IPS DF 6.9 (cell line): ENCODE measurements at regions not wholly inside any gene's neighbourhood (a gene's known extent, or its start where the extent isn't known, plus 50 kb on each side); places are given as distances from the start of the nearest gene placed in this dataset.
"Not testable (repeated sequence)": the region's sequence is repeated elsewhere in the genome, so short reads cannot be mapped to it uniquely, and the experiment has no call there.

Experiments
- DNase-seq: peaks from one replicate; pipeline ENCODE4 v3.0.0-alpha.2; 2013; ENCODE audit warnings: low read depth, low spot score
- H3K27ac ChIP-seq: one replicate; pipeline ENCODE4 v1.5.1; 2013; ENCODE audit warnings: low read length, control low read depth
- H3K27me3 ChIP-seq: 2 replicates; pipeline ENCODE4 v1.6.1; 2013; ENCODE audit warnings: mild to moderate bottlenecking, low read length; ENCODE audit not compliant: control insufficient read depth, insufficient read depth
- H3K36me3 ChIP-seq: 2 replicates; pipeline ENCODE4 v1.6.1; 2013; ENCODE audit warnings: low read length; ENCODE audit not compliant: control insufficient read depth, insufficient read depth
- H3K4me1 ChIP-seq: 2 replicates; pipeline ENCODE4 v1.6.1; 2013; ENCODE audit warnings: low read length; ENCODE audit not compliant: control insufficient read depth, insufficient read depth
- H3K4me3 ChIP-seq: 2 replicates; pipeline ENCODE4 v1.5.1; 2013; ENCODE audit warnings: mild to moderate bottlenecking, low read length
- H3K9me3 ChIP-seq: 2 replicates; pipeline ENCODE4 v1.6.1; 2013; ENCODE audit warnings: low read length, inconsistent platforms; ENCODE audit not compliant: control insufficient read depth, insufficient read depth
- WGBS: extraction: QIAGEN DNeasy Blood & Tissue Kit; methylation state at CpG from one replicate; pipeline ENCODE4 v1.1.7; 2013; ENCODE audit warnings: mixed read lengths, missing lambda C conversion rate; ENCODE audit not compliant: insufficient read length, insufficient coverage; 5-methylcytosine and 5-hydroxymethylcytosine counted together

DNA sequence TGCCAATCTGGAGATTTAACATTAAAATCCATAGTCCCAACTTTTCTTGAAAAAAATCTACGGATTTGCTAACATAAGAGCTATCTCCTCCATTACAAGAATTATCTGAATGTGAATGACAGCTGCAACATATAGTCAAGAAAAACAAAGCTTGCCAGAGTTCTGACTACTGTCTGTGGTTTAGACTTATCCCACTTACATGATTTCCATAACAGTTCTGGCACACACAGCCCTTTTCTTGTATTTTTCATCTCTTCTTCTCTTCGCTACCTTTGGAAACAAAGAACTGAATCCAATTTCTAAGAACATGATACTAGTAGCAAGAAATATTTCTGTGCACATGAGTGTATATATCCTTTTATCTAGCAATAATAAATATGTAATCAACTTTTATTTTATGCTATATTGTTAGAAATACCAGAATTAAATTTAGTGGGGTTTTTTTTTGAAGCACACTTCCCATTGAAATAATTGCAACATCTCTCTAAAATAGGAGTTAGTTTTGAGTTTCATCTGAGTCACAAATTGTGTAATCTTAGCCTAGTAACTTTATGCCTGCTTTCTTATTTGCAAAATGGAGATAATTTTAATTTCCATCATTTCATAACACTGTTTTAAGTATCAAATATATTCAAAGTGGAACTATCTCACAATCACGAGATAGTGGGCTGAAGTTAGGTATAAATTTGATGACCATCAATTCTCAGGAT, 1217.6 kb downstream of the JRKL start:
- no peaks in the 10 kb centered on the region for H3K4me1 ChIP-seq
- H3K27ac ChIP-seq, result no peak overlapping the region
- H3K36me3 ChIP-seq, result no peaks in the 10 kb centered on the region
- no peaks in the 10 kb centered on the region for H3K9me3 ChIP-seq
- no peak overlapping the region for H3K4me3 ChIP-seq
- no peak for DNase-seq
- WGBS, result no CpG with 5 or more reads among the region's 3 CpGs
- no peaks in the 10 kb centered on the region for H3K27me3 ChIP-seq

DNA sequence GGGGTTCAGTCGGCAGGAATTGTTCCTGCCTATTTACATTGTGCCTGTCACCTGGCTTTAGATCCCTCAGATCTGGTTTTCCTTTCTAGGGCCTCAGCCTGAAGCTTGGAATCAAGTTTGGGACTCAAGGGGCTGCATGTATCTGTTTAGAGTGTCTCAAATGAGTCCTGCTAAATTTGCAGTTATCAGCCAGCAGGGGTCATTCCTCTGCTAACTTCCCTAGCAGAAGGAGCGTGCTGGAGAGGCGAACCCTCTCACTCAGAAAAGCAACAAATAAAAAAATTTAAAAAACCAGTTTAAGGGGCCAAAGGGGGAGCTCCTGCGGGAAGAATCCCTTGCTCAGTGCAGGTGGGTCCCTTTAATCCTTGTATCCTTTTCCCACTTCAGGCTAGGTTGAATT, 1220.2 kb downstream of the JRKL start:
- H3K27ac ChIP-seq, result no peak overlapping the region

DNA sequence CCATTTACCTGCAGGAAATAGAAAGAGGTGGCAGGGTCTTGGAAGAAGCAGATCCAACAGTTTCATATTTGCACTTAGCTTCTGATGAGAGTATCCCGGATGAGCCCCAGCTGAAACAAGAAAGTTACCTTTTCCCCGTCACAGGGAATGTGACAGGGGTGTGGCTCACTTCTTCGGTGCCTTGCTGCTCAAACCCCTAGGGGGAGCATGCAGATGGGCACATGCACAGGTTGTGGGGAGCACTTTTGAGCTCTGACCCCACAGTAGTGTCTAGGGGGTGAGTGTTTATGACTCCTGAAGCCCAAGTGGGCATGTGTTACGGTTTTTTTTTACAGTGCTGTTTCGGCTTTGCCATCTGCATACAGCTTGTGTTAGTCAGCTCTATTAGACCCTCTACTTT, 1221.0 kb downstream of the JRKL start:
- Histone ChIP-seq H3K27ac (no peak overlapping the region), H3K36me3 (no peaks in the 10 kb centered on the region), H3K27me3 (no peaks in the 10 kb centered on the region), H3K9me3 (no peaks in the 10 kb centered on the region), H3K4me3 (no peak overlapping the region), H3K4me1 (no peaks in the 10 kb centered on the region)
- no peak for DNase-seq
- WGBS, result no CpG with 5 or more reads among the region's 5 CpGs

More for the DNA sequence above, 1220.2 kb downstream of the JRKL start:
- Histone ChIP-seq H3K27me3 (no peaks in the 10 kb centered on the region), H3K4me1 (no peaks in the 10 kb centered on the region), H3K9me3 (no peaks in the 10 kb centered on the region), H3K4me3 (no peak overlapping the region), H3K36me3 (no peaks in the 10 kb centered on the region)
- WGBS, result no CpG with 5 or more reads among the region's 4 CpGs
- DNase-seq, result no peak

DNA sequence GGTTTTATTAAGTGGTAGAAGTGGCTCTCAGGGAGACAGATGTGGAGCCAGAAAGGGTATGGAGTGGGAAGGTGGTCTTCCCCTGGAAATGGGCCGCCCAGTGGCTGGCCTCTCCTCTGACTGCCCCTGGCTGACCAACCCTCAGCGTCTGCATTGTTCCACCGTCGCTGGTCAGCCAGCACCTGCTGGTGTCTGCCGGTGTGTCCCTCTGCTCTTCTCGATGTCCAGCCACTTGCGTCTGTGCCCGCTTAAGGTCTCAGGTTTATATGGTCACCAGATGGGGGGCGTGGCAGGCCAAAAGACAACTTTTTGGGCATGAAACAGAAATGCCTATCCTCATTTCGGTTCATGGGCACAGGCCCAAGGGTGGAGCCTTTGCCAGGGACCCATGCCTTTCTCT, 1221.5 kb downstream of the JRKL start:
- no peak for DNase-seq
- Histone ChIP-seq H3K27me3 (no peaks in the 10 kb centered on the region), H3K4me3 (no peak overlapping the region), H3K36me3 (no peaks in the 10 kb centered on the region), H3K27ac (no peak overlapping the region), H3K9me3 (no peaks in the 10 kb centered on the region), H3K4me1 (no peaks in the 10 kb centered on the region)
- WGBS, result no CpG with 5 or more reads among the region's 10 CpGs

DNA sequence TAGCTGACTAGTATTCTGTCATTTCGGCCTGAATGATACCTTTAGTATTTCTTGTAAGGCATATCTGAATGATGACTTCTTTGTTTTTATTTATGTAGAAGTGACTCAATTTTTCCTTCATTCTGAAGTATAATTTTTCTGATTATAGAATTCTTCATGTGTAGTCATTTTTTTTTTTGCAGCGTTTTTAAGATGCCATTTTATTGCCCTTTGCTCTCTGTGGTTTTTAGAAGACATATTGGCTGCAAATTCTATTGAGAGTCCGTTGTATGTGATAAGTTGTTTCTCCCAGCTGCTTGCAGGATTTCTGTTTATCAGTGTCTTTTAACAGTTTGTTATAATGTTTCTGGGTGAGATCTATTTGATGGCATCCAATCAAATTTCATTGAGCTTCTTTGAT, 1224.8 kb downstream of the JRKL start:
- Histone ChIP-seq H3K4me1 (no peaks in the 10 kb centered on the region), H3K4me3 (no peak overlapping the region), H3K27ac (no peak overlapping the region), H3K9me3 (no peaks in the 10 kb centered on the region), H3K36me3 (no peaks in the 10 kb centered on the region), H3K27me3 (no peaks in the 10 kb centered on the region)
- WGBS, result no CpG with 5 or more reads among the region's 3 CpGs
- no peak for DNase-seq

DNA sequence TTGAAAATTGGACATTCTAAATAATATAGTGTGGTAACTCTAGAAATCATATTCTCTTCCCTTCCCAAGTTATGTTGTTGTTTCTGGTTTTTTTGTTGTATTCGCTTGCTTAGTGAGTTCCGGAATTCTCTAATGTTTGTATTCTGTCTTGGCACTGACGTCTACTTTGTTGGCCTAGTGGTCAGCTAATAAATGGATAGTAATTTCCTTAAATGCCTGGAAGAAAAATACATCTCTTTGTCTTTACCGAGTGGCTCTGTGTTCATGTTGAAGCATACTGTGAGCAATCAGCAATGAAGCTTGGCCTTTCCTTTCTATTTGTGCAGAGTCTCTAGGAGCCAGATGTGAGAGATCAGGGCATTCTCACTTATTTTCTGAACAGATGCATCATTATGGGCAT, 1225.7 kb downstream of the JRKL start:
- H3K27ac ChIP-seq, result no peak overlapping the region

DNA sequence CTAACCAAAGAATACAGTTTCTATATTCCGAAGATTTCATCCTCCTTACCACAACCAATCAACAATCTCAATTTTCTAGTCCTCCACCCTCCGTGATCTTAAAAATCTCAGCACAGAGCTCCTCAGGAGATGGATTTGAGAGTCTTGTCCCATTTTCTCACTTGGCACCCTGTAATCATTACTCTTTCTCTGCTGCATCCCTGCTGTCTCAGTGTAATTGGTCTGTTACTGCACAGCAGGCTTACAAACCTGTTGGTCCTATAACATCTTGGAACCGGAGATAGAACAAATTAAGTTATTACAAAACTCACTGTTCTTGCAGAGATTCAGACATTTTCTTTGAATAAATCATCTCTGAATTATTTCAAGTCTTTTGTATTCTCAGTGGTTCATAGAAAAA, 1227.2 kb downstream of the JRKL start:
- Histone ChIP-seq H3K4me1 (no peaks in the 10 kb centered on the region), H3K27ac (no peak overlapping the region), H3K36me3 (no peaks in the 10 kb centered on the region), H3K27me3 (no peaks in the 10 kb centered on the region), H3K4me3 (no peak overlapping the region), H3K9me3 (no peaks in the 10 kb centered on the region)
- no peak for DNase-seq
- 100% methylated on average over 2 of the region's 3 CpGs for whole genome bisulfite sequencing

More for the DNA sequence above, 1225.7 kb downstream of the JRKL start:
- H3K9me3 ChIP-seq, result no peaks in the 10 kb centered on the region
- DNase-seq, result no peak
- no peaks in the 10 kb centered on the region for H3K4me1 ChIP-seq
- no peaks in the 10 kb centered on the region for H3K27me3 ChIP-seq
- WGBS, result no CpG with 5 or more reads among the region's 4 CpGs
- no peaks in the 10 kb centered on the region for H3K36me3 ChIP-seq
- no peak overlapping the region for H3K4me3 ChIP-seq

DNA sequence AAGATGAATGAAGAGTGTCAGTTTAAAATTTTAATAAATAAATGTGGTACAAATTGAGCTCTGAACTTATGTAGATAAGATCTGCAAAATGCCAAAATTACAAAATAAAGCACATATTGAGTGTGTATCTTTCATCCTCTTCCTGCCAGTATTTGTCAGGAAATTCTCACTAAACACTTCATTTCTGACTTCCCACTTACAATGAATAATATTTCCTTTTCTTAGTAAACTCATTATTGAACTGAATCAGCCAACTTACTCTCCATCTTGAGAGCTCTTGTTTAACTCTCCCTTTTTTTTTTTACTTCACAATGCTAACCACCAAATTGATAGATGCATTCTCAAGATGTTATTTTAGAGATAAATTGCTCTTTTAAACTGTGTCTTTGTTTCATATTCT, 1230.2 kb downstream of the JRKL start:
- no peaks in the 10 kb centered on the region for H3K4me1 ChIP-seq
- no peak for DNase-seq
- no peak overlapping the region for H3K27ac ChIP-seq
- H3K4me3 ChIP-seq, result no peak overlapping the region
- H3K9me3 ChIP-seq, result no peaks in the 10 kb centered on the region
- no peaks in the 10 kb centered on the region for H3K27me3 ChIP-seq
- no peaks in the 10 kb centered on the region for H3K36me3 ChIP-seq

DNA sequence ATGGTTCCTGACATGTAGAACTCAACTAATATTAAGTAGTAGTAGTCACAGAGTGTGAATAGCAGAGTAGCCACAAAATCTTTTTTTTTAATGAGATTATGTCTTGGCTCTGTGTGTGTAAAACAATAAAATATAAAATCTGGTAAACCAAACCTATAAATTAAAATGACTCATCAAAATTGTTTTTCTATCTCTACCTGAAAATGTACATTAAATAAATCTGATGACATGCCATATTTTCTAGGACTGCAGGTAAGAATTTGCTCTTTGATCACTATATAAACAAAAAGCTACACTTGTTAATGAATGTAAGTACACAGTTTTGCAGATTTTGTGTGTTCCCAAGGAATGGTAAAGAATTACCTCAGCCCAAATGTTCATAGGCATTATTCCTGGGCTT, 1231.5 kb downstream of the JRKL start:
- no peak for DNase-seq
- no peaks in the 10 kb centered on the region for H3K4me1 ChIP-seq

DNA sequence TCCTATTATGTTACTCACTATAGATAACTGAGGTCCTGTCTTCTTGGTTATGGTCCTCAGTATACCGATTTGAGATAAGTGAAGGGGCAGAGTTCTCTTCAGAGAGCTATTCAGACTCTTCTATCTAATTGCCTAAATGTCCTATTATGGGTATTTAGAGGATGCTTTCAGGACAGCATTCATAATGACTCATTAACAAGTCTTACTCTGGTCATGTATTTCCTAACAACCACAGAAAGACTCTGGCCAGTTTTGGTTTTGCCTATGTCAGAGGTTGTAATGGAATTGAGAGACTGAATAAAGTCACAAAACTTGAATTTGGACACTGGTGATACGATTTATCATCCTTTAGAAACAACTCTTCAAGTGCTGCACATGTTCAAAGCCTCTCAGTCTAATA, 1233.0 kb downstream of the JRKL start:
- Histone ChIP-seq H3K4me1 (no peaks in the 10 kb centered on the region), H3K27ac (no peak overlapping the region), H3K36me3 (no peaks in the 10 kb centered on the region), H3K4me3 (no peak overlapping the region), H3K27me3 (no peaks in the 10 kb centered on the region), H3K9me3 (no peaks in the 10 kb centered on the region)
- no CpG with 5 or more reads among the region's 2 CpGs for WGBS
- no peak for DNase-seq

More for the DNA sequence above, 1231.5 kb downstream of the JRKL start:
- no peak overlapping the region for H3K4me3 ChIP-seq
- no peaks in the 10 kb centered on the region for H3K36me3 ChIP-seq
- no peaks in the 10 kb centered on the region for H3K27me3 ChIP-seq
- H3K27ac ChIP-seq, result no peak overlapping the region
- H3K9me3 ChIP-seq, result no peaks in the 10 kb centered on the region

DNA sequence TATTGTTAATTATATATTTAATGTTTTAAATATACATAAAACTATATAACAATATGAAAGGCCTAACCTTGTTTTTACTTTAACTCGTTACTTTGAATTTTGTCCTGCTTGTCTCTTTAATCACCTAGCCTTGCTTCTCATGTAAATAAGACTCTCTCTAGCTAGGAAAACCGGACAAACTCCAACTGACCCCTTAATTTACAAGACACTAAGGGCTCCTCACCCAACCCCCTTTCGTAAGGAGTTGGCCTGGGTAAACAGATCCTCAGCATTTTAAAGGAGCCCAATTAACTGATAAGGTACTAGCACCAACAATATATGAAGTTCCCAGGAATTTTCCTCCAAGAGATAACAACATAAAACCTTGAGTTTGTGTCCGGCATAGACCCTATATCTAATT, 1246.9 kb downstream of the JRKL start:
- not testable (repeated sequence) for H3K27me3 ChIP-seq, DNase-seq, H3K36me3 ChIP-seq, H3K9me3 ChIP-seq, H3K4me1 ChIP-seq, H3K4me3 ChIP-seq, H3K27ac ChIP-seq
- WGBS, result no CpG with 5 or more reads among the region's 4 CpGs
